ENCODE measurements at regions not wholly inside any gene's neighbourhood (a gene's known extent, or its start where the extent isn't known, plus 50 kb on each side); places are given as distances from the start of the nearest gene placed in this dataset.

DNA sequence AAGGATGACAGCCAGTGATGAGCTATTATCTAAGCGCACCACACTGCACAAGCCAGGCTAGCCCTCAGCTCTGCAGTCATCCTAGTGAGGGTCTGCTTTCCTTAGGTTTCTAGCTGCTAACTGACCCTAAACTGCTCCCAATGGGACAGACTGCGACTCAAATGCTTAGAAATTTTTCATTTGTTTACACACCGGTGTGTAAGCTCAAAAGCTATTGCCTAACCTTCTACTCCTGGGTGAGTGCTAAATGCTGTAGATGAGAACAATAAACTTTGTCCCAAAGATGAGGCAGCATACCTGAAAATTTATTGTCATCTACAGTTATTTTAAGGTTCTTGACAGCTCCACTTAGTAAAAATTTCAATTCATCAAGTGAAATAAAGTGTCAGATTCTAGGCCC, 311.4 kb downstream of the TMEM167A start:
- H3K4me1 ChIP-seq (replicated peaks in 1 of 4; ENCODE audit: control insufficient read depth in 3 of 4, insufficient read depth in 4 of 4, low read length in 3 of 4) = no peaks in the 10 kb centered on the region; a peak in 1 of 7 replicates
- H3K23me2 ChIP-seq (ENCODE audit: low read depth, low read length) = no peaks in the 10 kb centered on the region
- H3K18ac ChIP-seq (ENCODE audit: extremely low read depth, low read length) = no peak overlapping the region
- no peak overlapping the region for H3K4me2 ChIP-seq (ENCODE audit: insufficient read depth in 1 of 2, low read depth in 2 of 2, low read length in 2 of 2)
- H3K4me3 ChIP-seq (ENCODE audit: extremely low read depth in 1 of 4, insufficient read depth in 2 of 4, low read depth in 3 of 4, low read length in 4 of 4) = no peak overlapping the region
- no peak overlapping the region for H4K5ac ChIP-seq (ENCODE audit: insufficient read length, low read depth, low read length)
- H3K79me2 ChIP-seq (ENCODE audit: control insufficient read depth in 1 of 2, insufficient read depth in 2 of 2, low read length in 2 of 2) = no peaks in the 10 kb centered on the region
- H3K9me3 ChIP-seq (ENCODE audit: insufficient read depth in 2 of 2, low read depth in 1 of 2, low read length in 1 of 2) = peaks cover 7 to 10% of the 10 kb centered on the region in 2 experiments
- no peak overlapping the region for H3K14ac ChIP-seq (ENCODE audit: insufficient read length)
- ChIA-PET CTCF (ENCODE audit: partially characterized antibody) (interaction anchor here (0.6 to 0.8 kb wide), 2 partner anchors 16 to 798 kb away, joined by 3 read pairs; no protein-coding TSS in a partner anchor), POLR2A (ENCODE audit: partially characterized antibody) (no interaction called here)
- no peak overlapping the region for H3K9ac ChIP-seq (replicated peaks in 1 of 4; ENCODE audit: extremely low read depth in 1 of 4, low read depth in 3 of 4, low read length in 3 of 4)
- H2BK20ac ChIP-seq (ENCODE audit: low read length) = no peak overlapping the region
- H4K91ac ChIP-seq (replicated peaks; ENCODE audit: insufficient read length, low read length) = no peak overlapping the region
- no peaks in the 10 kb centered on the region for H3K27me3 ChIP-seq (replicated peaks in 1 of 4; ENCODE audit: control insufficient read depth in 3 of 4, extremely low read depth in 1 of 4, insufficient read depth in 3 of 4, low read length in 3 of 4)
- DNase-seq (ENCODE audit: low read depth in 1 of 2, low spot score in 2 of 2) (no peak), FAIRE-seq (no peak)
- H3K56ac ChIP-seq (replicated peaks; ENCODE audit: insufficient read length, low read depth, low read length) = no peak overlapping the region
- H2BK12ac ChIP-seq (ENCODE audit: low read depth, low read length) = no peak overlapping the region
- H3K36me3 ChIP-seq (ENCODE audit: control insufficient read depth in 2 of 4, insufficient read depth in 4 of 4, low read length in 3 of 4) = no peaks in the 10 kb centered on the region
- WGBS, 2 experiments (ENCODE audit: extremely low coverage in 1 of 2, insufficient coverage in 1 of 2, insufficient read length in 1 of 2, insufficient replicate concordance in 2 of 2, low coverage in 1 of 2, low lambda C conversion rate in 2 of 2, missing lambda C conversion rate in 1 of 2) = 87% methylated on average over 3 of the region's 3 CpGs; no CpG with 5 or more reads in 1 of the 2 experiments
- H2BK15ac ChIP-seq (ENCODE audit: low read length) = no peak overlapping the region
- H3K23ac ChIP-seq (ENCODE audit: insufficient read length) = no peak overlapping the region
- no peak overlapping the region for H3K4ac ChIP-seq (replicated peaks; ENCODE audit: insufficient read length, low read depth, low read length)
- no peaks in the 10 kb centered on the region for H3K79me1 ChIP-seq (ENCODE audit: low read depth, low read length)
- no peak overlapping the region for H2BK120ac ChIP-seq (replicated peaks; ENCODE audit: low read depth, low read length)
- no peak overlapping the region for H4K8ac ChIP-seq (ENCODE audit: extremely low read depth, insufficient read depth, low read length)
- no peak overlapping the region for H2AFZ ChIP-seq (ENCODE audit: low read length)
- no peaks in the 10 kb centered on the region for H4K20me1 ChIP-seq (replicated peaks in 1 of 2; ENCODE audit: control insufficient read depth in 1 of 2, insufficient read depth in 2 of 2, low read length in 2 of 2)
- no peak overlapping the region for H2BK5ac ChIP-seq (ENCODE audit: low read depth, low read length)
- H3K27ac ChIP-seq (ENCODE audit: low read depth, low read length) = no peak overlapping the region
- H2AK5ac ChIP-seq (ENCODE audit: low read depth, low read length) = no peak overlapping the region
- no peak for TF ChIP-seq SIRT6 (IDR thresholded peaks at IDR 0.05; ENCODE audit: low read length)
- TF ChIP-seq SIX5 (IDR thresholded peaks at IDR 0.05; ENCODE audit: low read depth, low read length) = no peak
- no peak for TF ChIP-seq RBBP5 (IDR thresholded peaks at IDR 0.05; ENCODE audit: borderline replicate concordance, low read depth, low read length)
- TF ChIP-seq POLR2A (IDR thresholded peaks at IDR 0.05; ENCODE audit: control extremely low read depth in 1 of 2, low read depth in 2 of 2, low read length in 2 of 2) = no peak
- TF ChIP-seq CHD2 (IDR thresholded peaks at IDR 0.05; ENCODE audit: low read length) = no peak
- TF ChIP-seq SIN3A (conservative IDR thresholded peaks at IDR 0.05 in 1 of 2, IDR thresholded peaks at IDR 0.05 in 1 of 2; ENCODE audit: low read depth in 1 of 2, low read length in 2 of 2) = no peak
- TF ChIP-seq ZNF274 (IDR thresholded peaks at IDR 0.05; ENCODE audit: borderline replicate concordance, extremely low read depth, low read length) = no peak

All from H1 (cell line).